OCI-M1 (cell line): ENCODE measurements at regions not wholly inside any gene's neighbourhood (a gene's known extent, or its start where the extent isn't known, plus 50 kb on each side); places are given as distances from the start of the nearest gene placed in this dataset.
A peak's percentile ranks its signal among the peaks of the same experiment; 100 is the strongest.

Source experiments
- DNase-seq: peaks from one replicate; lab custom pipeline; 2025; lab: John Stamatoyannopoulos, UW

- no peak for DNase-seq
Observed at GRCh38 chr1:22264464-22265341, 121.8 kb upstream of the WNT4 start.

- no peak for DNase-seq
Observed at GRCh38 chr1:22266141-22266540, 123.2 kb upstream of the WNT4 start.

- no peak for DNase-seq
Observed at GRCh38 chr1:22267413-22268175, 124.7 kb upstream of the WNT4 start.

- no peak for DNase-seq
Observed at GRCh38 chr1:22268327-22268726, 125.4 kb upstream of the WNT4 start.

GRCh38 chr1:22271847-22272801, 129.2 kb upstream of the WNT4 start:
- DNase-seq = no peak

GRCh38 chr1:22273686-22274681, 131.1 kb upstream of the WNT4 start:
- no peak for DNase-seq

GRCh38 chr1:22275167-22275566, 132.3 kb upstream of the WNT4 start:
- no peak for DNase-seq

GRCh38 chr1:22275626-22276395, 132.9 kb upstream of the WNT4 start:
- peak; percentile 43 for DNase-seq

- DNase-seq = no peak
Observed at GRCh38 chr1:22276396-22276748, 133.5 kb upstream of the WNT4 start.

GRCh38 chr1:22277662-22278061, 134.8 kb upstream of the WNT4 start:
- DNase-seq = no peak

GRCh38 chr1:22279735-22280134, 136.8 kb upstream of the WNT4 start:
- DNase-seq = no peak

- no peak for DNase-seq
Observed at GRCh38 chr1:22280526-22280925, 137.6 kb upstream of the WNT4 start.

- no peak for DNase-seq
Observed at GRCh38 chr1:22281521-22282363, 138.8 kb upstream of the WNT4 start.

- DNase-seq = no peak
Observed at GRCh38 chr1:22282364-22282995, 139.6 kb upstream of the WNT4 start.

- DNase-seq = no peak
Observed at GRCh38 chr1:22283596-22283995, 140.7 kb upstream of the WNT4 start.

GRCh38 chr1:22284236-22284635, 141.3 kb upstream of the WNT4 start:
- no peak for DNase-seq

GRCh38 chr1:22284906-22285548, 142.1 kb upstream of the WNT4 start:
- DNase-seq = no peak
